SK-N-SH (cell line): ENCODE measurements at regions not wholly inside any gene's neighbourhood (a gene's known extent, or its start where the extent isn't known, plus 50 kb on each side); places are given as distances from the start of the nearest gene placed in this dataset.

ENCODE experiments used
- NFIC ChIP-seq: IDR thresholded peaks from 2 replicates; pipeline ENCODE4 v1.4.0; 2012; ENCODE audit warnings: borderline replicate concordance
- POLR2AphosphoS5 ChIP-seq: IDR thresholded peaks from 2 replicates; pipeline ENCODE4 v1.6.1; 2012; ENCODE audit warnings: low read depth, low read length
- YY1 ChIP-seq: IDR thresholded peaks from 2 replicates; pipeline ENCODE4 v1.4.0; 2012; ENCODE audit warnings: low read depth, mild to moderate bottlenecking
- TF ChIP-seq, protein P1 (sequence below): fragments of 200-600 bp; sonication (generic); IDR thresholded peaks from 2 replicates; pipeline ENCODE4 v1.6.1; 2017; ENCODE audit warnings: antibody characterized with exemption, mild to moderate bottlenecking, moderate library complexity
- TF ChIP-seq, protein P2 (sequence below): IDR thresholded peaks from 2 replicates; pipeline ENCODE4 v1.4.0; 2012; ENCODE audit warnings: low read depth, borderline replicate concordance
- TF ChIP-seq, protein P3 (sequence below): IDR thresholded peaks from 2 replicates; pipeline ENCODE4 v1.4.0; 2012; ENCODE audit warnings: low read depth

DNA sequence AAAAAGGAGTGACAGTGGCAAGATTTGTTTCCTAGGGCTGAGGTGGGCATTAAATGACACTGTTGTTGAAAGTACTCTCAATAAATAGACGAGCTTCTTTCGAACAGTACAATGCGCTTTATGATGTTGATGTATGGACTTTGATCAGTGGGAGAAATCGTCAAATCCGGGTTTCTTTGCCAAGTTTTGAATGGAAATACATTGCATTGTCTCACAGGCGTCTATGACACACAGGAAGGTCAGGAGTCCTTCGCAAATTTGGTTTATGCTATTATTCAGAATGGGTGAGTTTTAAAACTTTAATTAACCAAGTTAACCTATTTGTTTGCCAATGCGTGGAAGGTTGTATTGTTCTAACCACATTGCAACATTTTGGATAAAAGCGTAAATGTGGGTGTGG lies 547.3 kb upstream of the SLC35B3 start:
- TF ChIP-seq POLR2AphosphoS5 (no peak), NFIC (no peak), YY1 (no peak)
- TF ChIP-seq, protein P1, sequence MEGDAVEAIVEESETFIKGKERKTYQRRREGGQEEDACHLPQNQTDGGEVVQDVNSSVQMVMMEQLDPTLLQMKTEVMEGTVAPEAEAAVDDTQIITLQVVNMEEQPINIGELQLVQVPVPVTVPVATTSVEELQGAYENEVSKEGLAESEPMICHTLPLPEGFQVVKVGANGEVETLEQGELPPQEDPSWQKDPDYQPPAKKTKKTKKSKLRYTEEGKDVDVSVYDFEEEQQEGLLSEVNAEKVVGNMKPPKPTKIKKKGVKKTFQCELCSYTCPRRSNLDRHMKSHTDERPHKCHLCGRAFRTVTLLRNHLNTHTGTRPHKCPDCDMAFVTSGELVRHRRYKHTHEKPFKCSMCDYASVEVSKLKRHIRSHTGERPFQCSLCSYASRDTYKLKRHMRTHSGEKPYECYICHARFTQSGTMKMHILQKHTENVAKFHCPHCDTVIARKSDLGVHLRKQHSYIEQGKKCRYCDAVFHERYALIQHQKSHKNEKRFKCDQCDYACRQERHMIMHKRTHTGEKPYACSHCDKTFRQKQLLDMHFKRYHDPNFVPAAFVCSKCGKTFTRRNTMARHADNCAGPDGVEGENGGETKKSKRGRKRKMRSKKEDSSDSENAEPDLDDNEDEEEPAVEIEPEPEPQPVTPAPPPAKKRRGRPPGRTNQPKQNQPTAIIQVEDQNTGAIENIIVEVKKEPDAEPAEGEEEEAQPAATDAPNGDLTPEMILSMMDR = no peak
- TF ChIP-seq, protein P2, sequence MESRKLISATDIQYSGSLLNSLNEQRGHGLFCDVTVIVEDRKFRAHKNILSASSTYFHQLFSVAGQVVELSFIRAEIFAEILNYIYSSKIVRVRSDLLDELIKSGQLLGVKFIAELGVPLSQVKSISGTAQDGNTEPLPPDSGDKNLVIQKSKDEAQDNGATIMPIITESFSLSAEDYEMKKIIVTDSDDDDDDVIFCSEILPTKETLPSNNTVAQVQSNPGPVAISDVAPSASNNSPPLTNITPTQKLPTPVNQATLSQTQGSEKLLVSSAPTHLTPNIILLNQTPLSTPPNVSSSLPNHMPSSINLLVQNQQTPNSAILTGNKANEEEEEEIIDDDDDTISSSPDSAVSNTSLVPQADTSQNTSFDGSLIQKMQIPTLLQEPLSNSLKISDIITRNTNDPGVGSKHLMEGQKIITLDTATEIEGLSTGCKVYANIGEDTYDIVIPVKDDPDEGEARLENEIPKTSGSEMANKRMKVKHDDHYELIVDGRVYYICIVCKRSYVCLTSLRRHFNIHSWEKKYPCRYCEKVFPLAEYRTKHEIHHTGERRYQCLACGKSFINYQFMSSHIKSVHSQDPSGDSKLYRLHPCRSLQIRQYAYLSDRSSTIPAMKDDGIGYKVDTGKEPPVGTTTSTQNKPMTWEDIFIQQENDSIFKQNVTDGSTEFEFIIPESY = no peak
- TF ChIP-seq, protein P3, sequence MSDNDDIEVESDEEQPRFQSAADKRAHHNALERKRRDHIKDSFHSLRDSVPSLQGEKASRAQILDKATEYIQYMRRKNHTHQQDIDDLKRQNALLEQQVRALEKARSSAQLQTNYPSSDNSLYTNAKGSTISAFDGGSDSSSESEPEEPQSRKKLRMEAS = no peak
